ENCODE measurements at regions not wholly inside any gene's neighbourhood (a gene's known extent, or its start where the extent isn't known, plus 50 kb on each side); places are given as distances from the start of the nearest gene placed in this dataset.
"Not testable (repeated sequence)": the region's sequence is repeated elsewhere in the genome, so short reads cannot be mapped to it uniquely, and the experiment has no call there.

DNA sequence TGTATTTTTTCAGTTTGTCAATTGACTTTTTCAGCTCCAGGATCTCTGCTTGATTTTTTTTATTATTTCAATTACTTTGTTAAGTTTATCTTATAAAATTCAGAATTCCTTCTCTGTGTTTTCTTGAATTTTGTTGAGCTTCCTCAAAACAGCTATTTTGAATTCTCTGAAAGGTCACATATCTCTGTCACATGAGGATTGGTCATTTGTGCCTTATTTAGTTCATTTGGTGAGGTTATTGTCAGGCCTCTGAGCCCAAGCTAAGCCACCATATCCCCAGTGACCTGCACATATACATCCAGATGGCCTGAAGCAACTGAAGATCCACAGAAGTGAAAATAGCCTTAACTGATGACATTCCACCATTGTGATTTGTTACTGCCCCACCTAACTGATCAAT lies 98.4 kb upstream of the SETMAR start:
- TF ChIP-seq, protein P1, sequence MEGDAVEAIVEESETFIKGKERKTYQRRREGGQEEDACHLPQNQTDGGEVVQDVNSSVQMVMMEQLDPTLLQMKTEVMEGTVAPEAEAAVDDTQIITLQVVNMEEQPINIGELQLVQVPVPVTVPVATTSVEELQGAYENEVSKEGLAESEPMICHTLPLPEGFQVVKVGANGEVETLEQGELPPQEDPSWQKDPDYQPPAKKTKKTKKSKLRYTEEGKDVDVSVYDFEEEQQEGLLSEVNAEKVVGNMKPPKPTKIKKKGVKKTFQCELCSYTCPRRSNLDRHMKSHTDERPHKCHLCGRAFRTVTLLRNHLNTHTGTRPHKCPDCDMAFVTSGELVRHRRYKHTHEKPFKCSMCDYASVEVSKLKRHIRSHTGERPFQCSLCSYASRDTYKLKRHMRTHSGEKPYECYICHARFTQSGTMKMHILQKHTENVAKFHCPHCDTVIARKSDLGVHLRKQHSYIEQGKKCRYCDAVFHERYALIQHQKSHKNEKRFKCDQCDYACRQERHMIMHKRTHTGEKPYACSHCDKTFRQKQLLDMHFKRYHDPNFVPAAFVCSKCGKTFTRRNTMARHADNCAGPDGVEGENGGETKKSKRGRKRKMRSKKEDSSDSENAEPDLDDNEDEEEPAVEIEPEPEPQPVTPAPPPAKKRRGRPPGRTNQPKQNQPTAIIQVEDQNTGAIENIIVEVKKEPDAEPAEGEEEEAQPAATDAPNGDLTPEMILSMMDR (IDR thresholded peaks at IDR 0.05): not testable (repeated sequence)
- TF ChIP-seq POLR2A, EP300, POLR2AphosphoS5 (IDR thresholded peaks at IDR 0.05): not testable (repeated sequence)

All from suprapubic skin (tissue), 4 donors.